Type B pancreatic cell (in vitro differentiated cells): ENCODE measurements at regions not wholly inside any gene's neighbourhood (a gene's known extent, or its start where the extent isn't known, plus 50 kb on each side); places are given as distances from the start of the nearest gene placed in this dataset.

Source experiments
- DNase-seq: peaks from one replicate; pipeline ENCODE4 v3.0.0; 2021; ENCODE audit warnings: mixed read lengths; ENCODE audit not compliant: unreplicated experiment; ENCODE audit errors: extremely low spot score
- H3K27ac Mint-ChIP-seq: 2 replicates; pipeline ENCODE4 v1.8.0; 2021; ENCODE audit warnings: mild to moderate bottlenecking, mixed read lengths
- H3K27me3 Mint-ChIP-seq: 2 replicates; pipeline ENCODE4 v1.8.0; 2021; ENCODE audit warnings: mixed read lengths
- H3K36me3 Mint-ChIP-seq: 2 replicates; pipeline ENCODE4 v1.8.0; 2021; ENCODE audit warnings: mixed read lengths
- H3K4me1 Mint-ChIP-seq: one replicate; pipeline ENCODE4 v1.8.0; 2021; ENCODE audit warnings: mixed read lengths; ENCODE audit not compliant: unreplicated experiment
- H3K4me3 Mint-ChIP-seq: 2 replicates; pipeline ENCODE4 v1.8.0; 2021; ENCODE audit warnings: mild to moderate bottlenecking, mixed read lengths
- H3K9me3 Mint-ChIP-seq: 2 replicates; pipeline ENCODE4 v1.8.0; 2021; ENCODE audit warnings: mixed read lengths
- TF ChIP-seq, protein P1 (sequence below): fragments of 200-600 bp; sonication (generic); conservative IDR thresholded peaks from 2 replicates; pipeline ENCODE4 v1.5.0; 2021; ENCODE audit warnings: antibody characterized with exemption, mild to moderate bottlenecking

DNA sequence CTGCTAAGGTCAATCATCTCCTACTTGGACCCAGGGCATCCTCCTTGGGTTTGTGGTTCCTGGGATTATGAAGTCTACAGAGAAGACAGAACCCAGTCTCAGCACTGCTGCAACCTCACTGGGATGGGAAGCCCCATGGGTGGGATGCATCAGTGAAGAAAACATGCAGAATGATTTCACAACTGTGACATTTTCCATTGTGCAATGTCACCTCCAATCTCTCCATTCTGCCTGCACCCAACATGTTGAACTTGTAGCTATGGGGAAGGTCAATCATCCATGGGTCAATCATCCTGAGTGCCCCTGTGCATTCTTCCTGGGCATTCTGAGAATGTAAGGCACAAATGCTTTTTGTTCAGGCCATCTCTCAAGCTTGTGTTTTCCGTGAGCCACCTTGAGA, 1004.4 kb upstream of the TMEM132C start:
- Mint-ChIP-seq H3K4me1 (no peaks in the 10 kb centered on the region), H3K36me3 (no peaks in the 10 kb centered on the region), H3K4me3 (no peak overlapping the region), H3K27me3 (peaks cover 6% of the 10 kb centered on the region), H3K27ac (no peak overlapping the region), H3K9me3 (no peaks in the 10 kb centered on the region)
- DNase-seq: no peak
- TF ChIP-seq, protein P1, sequence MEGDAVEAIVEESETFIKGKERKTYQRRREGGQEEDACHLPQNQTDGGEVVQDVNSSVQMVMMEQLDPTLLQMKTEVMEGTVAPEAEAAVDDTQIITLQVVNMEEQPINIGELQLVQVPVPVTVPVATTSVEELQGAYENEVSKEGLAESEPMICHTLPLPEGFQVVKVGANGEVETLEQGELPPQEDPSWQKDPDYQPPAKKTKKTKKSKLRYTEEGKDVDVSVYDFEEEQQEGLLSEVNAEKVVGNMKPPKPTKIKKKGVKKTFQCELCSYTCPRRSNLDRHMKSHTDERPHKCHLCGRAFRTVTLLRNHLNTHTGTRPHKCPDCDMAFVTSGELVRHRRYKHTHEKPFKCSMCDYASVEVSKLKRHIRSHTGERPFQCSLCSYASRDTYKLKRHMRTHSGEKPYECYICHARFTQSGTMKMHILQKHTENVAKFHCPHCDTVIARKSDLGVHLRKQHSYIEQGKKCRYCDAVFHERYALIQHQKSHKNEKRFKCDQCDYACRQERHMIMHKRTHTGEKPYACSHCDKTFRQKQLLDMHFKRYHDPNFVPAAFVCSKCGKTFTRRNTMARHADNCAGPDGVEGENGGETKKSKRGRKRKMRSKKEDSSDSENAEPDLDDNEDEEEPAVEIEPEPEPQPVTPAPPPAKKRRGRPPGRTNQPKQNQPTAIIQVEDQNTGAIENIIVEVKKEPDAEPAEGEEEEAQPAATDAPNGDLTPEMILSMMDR: no peak

GRCh38 chr12:127263621-127264020, 1003.3 kb upstream of the TMEM132C start:
- peaks cover 6% of the 10 kb centered on the region for H3K27me3 Mint-ChIP-seq
- H3K36me3 Mint-ChIP-seq: no peaks in the 10 kb centered on the region
- H3K4me1 Mint-ChIP-seq: no peaks in the 10 kb centered on the region
- TF ChIP-seq, protein P1: no peak
- DNase-seq: no peak
- no peak overlapping the region for H3K4me3 Mint-ChIP-seq
- no peaks in the 10 kb centered on the region for H3K9me3 Mint-ChIP-seq
- H3K27ac Mint-ChIP-seq: no peak overlapping the region

GRCh38 chr12:127267128-127267527, 999.8 kb upstream of the TMEM132C start:
- H3K36me3 Mint-ChIP-seq: no peaks in the 10 kb centered on the region
- DNase-seq: no peak
- no peak overlapping the region for H3K27ac Mint-ChIP-seq
- peaks cover 6% of the 10 kb centered on the region for H3K27me3 Mint-ChIP-seq
- TF ChIP-seq, protein P1: no peak
- no peak overlapping the region for H3K4me3 Mint-ChIP-seq
- H3K4me1 Mint-ChIP-seq: no peaks in the 10 kb centered on the region
- H3K9me3 Mint-ChIP-seq: no peaks in the 10 kb centered on the region

DNA sequence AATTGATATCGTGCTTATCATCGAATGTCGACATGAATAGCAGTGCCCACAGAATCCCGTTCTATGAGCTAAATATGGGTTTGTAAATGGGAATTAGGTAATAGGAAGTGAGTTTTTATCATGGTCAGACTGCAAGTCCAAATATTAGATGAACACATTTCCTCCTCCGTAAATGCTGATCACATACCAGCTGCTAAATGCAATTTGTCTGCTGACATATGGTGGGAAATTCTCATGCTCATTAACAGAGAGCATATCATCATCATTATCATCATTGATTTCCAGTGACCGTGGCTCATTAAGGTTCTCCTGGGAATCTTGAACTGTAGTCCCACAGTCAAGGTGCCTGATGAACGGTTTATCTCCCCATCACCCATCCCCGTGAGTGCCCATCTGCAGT, 998.8 kb upstream of the TMEM132C start:
- peaks cover 9% of the 10 kb centered on the region for H3K27me3 Mint-ChIP-seq
- TF ChIP-seq, protein P1: no peak
- H3K27ac Mint-ChIP-seq: no peak overlapping the region
- H3K36me3 Mint-ChIP-seq: no peaks in the 10 kb centered on the region
- H3K9me3 Mint-ChIP-seq: no peaks in the 10 kb centered on the region
- no peak overlapping the region for H3K4me3 Mint-ChIP-seq
- no peak for DNase-seq
- no peaks in the 10 kb centered on the region for H3K4me1 Mint-ChIP-seq

GRCh38 chr12:127268706-127269425, 998.1 kb upstream of the TMEM132C start:
- Mint-ChIP-seq H3K4me1 (no peaks in the 10 kb centered on the region), H3K27me3 (peaks cover 9% of the 10 kb centered on the region), H3K27ac (no peak overlapping the region), H3K36me3 (no peaks in the 10 kb centered on the region), H3K4me3 (no peak overlapping the region), H3K9me3 (no peaks in the 10 kb centered on the region)
- no peak for DNase-seq
- TF ChIP-seq, protein P1: no peak
